SK-N-SH treated with all-trans-retinoic acid at 6 μM for 48 hours (cell line): ENCODE measurements at regions not wholly inside any gene's neighbourhood (a gene's known extent, or its start where the extent isn't known, plus 50 kb on each side); places are given as distances from the start of the nearest gene placed in this dataset.

Experiments
- ATAC-seq: fragments of 200-7000 bp; cut with Tn5 transposase; 3 replicates; pipeline ENCODE4 v1.9.1; 2020; ENCODE audit warnings: mild to moderate bottlenecking, moderate library complexity
- ARNTL ChIP-seq: fragments of 450-650 bp; formaldehyde crosslinking; IDR thresholded peaks from 2 replicates; pipeline ENCODE4 v1.5.0; 2020; ENCODE audit warnings: low read depth, mild to moderate bottlenecking, moderate library complexity, borderline replicate concordance
- BACH2 ChIP-seq: fragments of 250-450 bp; sonication (Bioruptor Pico); IDR thresholded peaks from 2 replicates; pipeline ENCODE4 v1.9.0; 2021; ENCODE audit warnings: mild to moderate bottlenecking, borderline replicate concordance
- CSDC2 ChIP-seq: fragments of 250-450 bp; sonication (Bioruptor Pico); IDR thresholded peaks from 2 replicates; pipeline ENCODE4 v1.5.0; 2020; ENCODE audit warnings: mild to moderate bottlenecking, moderate library complexity
- ESRRG ChIP-seq: fragments of 250-450 bp; sonication (Bioruptor Pico); IDR thresholded peaks from 2 replicates; pipeline ENCODE4 v1.6.1; 2021; ENCODE audit warnings: mild to moderate bottlenecking
- GLIS3 ChIP-seq: fragments of 250-450 bp; sonication (Bioruptor Pico); IDR thresholded peaks from 2 replicates; pipeline ENCODE4 v1.5.0; 2020; ENCODE audit warnings: mild to moderate bottlenecking, moderate library complexity
- ISL1 ChIP-seq: fragments of 250-450 bp; sonication (Bioruptor Pico); IDR thresholded peaks from 2 replicates; pipeline ENCODE4 v2.1.2; 2022; ENCODE audit warnings: mild to moderate bottlenecking, moderate library complexity
- OSR1 ChIP-seq: fragments of 250-450 bp; sonication (Bioruptor Pico); IDR thresholded peaks from 2 replicates; pipeline ENCODE4 v1.8.0; 2022; ENCODE audit warnings: moderate library complexity, mild to moderate bottlenecking, inconsistent platforms
- POU6F1 ChIP-seq: fragments of 250-450 bp; sonication (Bioruptor Pico); IDR thresholded peaks from 2 replicates; pipeline ENCODE4 v1.8.0; 2021; ENCODE audit warnings: low read depth, mild to moderate bottlenecking, moderate library complexity, borderline replicate concordance
- PPARA ChIP-seq: fragments of 250-450 bp; sonication (Bioruptor Pico); IDR thresholded peaks from 2 replicates; pipeline ENCODE4 v1.5.0; 2020; ENCODE audit warnings: mild to moderate bottlenecking, borderline replicate concordance
- RARB ChIP-seq: fragments of 250-450 bp; sonication (Bioruptor Pico); IDR thresholded peaks from 2 replicates; pipeline ENCODE4 v1.8.0; 2021; ENCODE audit warnings: mild to moderate bottlenecking, moderate library complexity
- SNAI2 ChIP-seq: fragments of 250-450 bp; sonication (Bioruptor Pico); IDR thresholded peaks from 2 replicates; pipeline ENCODE4 v1.5.0; 2020; ENCODE audit warnings: mild to moderate bottlenecking, moderate library complexity
- TCF4 ChIP-seq: fragments of 250-450 bp; sonication (Bioruptor Pico); IDR thresholded peaks from 2 replicates; pipeline ENCODE4 v1.8.0; 2021; ENCODE audit warnings: mild to moderate bottlenecking, moderate library complexity, borderline replicate concordance
- TOX ChIP-seq: fragments of 250-450 bp; sonication (Bioruptor Pico); IDR thresholded peaks from 2 replicates; pipeline ENCODE4 v1.8.0; 2021; ENCODE audit warnings: mild to moderate bottlenecking, moderate library complexity, borderline replicate concordance
- ZC3H10 ChIP-seq: fragments of 250-450 bp; sonication (Bioruptor Pico); IDR thresholded peaks from 2 replicates; pipeline ENCODE4 v1.5.1; 2021; ENCODE audit warnings: mild to moderate bottlenecking, moderate library complexity
- ZFP30 ChIP-seq: fragments of 450-650 bp; formaldehyde crosslinking; IDR thresholded peaks from 2 replicates; pipeline ENCODE4 v1.5.0; 2022; ENCODE audit warnings: mild to moderate bottlenecking, moderate library complexity
- ZNF565 ChIP-seq: fragments of 450-650 bp; formaldehyde crosslinking; conservative IDR thresholded peaks from 2 replicates; pipeline ENCODE4 v1.5.0; 2020; ENCODE audit warnings: low read depth, mild to moderate bottlenecking, moderate library complexity
- ZNF70 ChIP-seq: fragments of 450-650 bp; formaldehyde crosslinking; IDR thresholded peaks from 2 replicates; pipeline ENCODE4 v1.5.0; 2020; ENCODE audit warnings: mild to moderate bottlenecking, moderate library complexity
- ZNF8 ChIP-seq: fragments of 450-650 bp; formaldehyde crosslinking; IDR thresholded peaks from 2 replicates; pipeline ENCODE4 v1.5.0; 2020; ENCODE audit warnings: mild to moderate bottlenecking, moderate library complexity
- TF ChIP-seq, protein P1 (sequence below): fragments of 250-450 bp; sonication (Bioruptor Pico); IDR thresholded peaks from 2 replicates; pipeline ENCODE4 v1.8.0; 2020; ENCODE audit warnings: mild to moderate bottlenecking, moderate library complexity, borderline replicate concordance
- TF ChIP-seq, protein P2 (sequence below): fragments of 250-450 bp; sonication (Bioruptor Pico); IDR thresholded peaks from 2 replicates; pipeline ENCODE4 v1.5.1; 2021; ENCODE audit warnings: mild to moderate bottlenecking, moderate library complexity

GRCh38 chr10:28184810-28185209, 118.1 kb downstream of the MPP7 start:
- ATAC-seq: no peak
- no peak for TF ChIP-seq PPARA (CRISPR knock-in tag)
- no peak for TF ChIP-seq ZNF70 (CRISPR knock-in tag)
- TF ChIP-seq, protein P1, sequence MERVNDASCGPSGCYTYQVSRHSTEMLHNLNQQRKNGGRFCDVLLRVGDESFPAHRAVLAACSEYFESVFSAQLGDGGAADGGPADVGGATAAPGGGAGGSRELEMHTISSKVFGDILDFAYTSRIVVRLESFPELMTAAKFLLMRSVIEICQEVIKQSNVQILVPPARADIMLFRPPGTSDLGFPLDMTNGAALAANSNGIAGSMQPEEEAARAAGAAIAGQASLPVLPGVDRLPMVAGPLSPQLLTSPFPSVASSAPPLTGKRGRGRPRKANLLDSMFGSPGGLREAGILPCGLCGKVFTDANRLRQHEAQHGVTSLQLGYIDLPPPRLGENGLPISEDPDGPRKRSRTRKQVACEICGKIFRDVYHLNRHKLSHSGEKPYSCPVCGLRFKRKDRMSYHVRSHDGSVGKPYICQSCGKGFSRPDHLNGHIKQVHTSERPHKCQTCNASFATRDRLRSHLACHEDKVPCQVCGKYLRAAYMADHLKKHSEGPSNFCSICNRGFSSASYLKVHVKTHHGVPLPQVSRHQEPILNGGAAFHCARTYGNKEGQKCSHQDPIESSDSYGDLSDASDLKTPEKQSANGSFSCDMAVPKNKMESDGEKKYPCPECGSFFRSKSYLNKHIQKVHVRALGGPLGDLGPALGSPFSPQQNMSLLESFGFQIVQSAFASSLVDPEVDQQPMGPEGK: no peak
- TF ChIP-seq TCF4 (CRISPR knock-in tag): no peak
- TF ChIP-seq ZC3H10 (CRISPR knock-in tag): no peak
- no peak for TF ChIP-seq ESRRG
- no peak for TF ChIP-seq ZFP30 (CRISPR knock-in tag)
- no peak for TF ChIP-seq SNAI2
- no peak for TF ChIP-seq ISL1 (CRISPR knock-in tag)
- TF ChIP-seq RARB (CRISPR knock-in tag): no peak
- TF ChIP-seq TOX (CRISPR knock-in tag): no peak

DNA sequence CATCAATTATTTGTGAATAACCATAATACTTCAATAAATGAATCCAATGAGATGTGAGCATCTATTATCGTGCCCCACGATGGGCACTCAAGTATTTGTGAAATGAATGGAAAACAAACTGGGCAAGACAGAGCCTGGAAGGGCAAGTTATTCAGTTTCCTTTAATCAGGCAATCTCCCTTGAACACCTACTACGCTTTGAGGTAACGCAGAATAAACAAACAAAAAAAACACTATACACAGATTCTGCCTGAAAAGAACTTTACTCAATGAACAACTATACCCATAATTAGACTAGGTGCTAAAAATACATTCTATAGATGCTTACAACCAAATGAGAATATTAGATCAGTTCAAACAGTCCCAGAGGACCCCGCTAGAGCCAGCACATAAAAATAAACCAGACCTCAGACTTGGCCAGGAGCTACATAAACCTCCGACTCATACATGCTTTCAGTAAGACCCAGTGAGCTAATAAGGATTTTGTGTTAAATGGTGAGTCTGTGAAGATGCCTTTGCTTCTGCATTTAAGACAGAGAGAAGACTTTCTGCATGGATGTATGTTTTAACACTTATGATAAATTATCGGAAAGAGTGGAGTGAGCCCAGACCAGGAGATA, 121.3 kb downstream of the MPP7 start:
- TF ChIP-seq ZNF8 (no peak), GLIS3 (CRISPR knock-in tag) (no peak), SNAI2 (no peak), ARNTL (CRISPR knock-in tag) (no peak), PPARA (CRISPR knock-in tag) (no peak), ZC3H10 (CRISPR knock-in tag) (no peak)
- TF ChIP-seq, protein P2, sequence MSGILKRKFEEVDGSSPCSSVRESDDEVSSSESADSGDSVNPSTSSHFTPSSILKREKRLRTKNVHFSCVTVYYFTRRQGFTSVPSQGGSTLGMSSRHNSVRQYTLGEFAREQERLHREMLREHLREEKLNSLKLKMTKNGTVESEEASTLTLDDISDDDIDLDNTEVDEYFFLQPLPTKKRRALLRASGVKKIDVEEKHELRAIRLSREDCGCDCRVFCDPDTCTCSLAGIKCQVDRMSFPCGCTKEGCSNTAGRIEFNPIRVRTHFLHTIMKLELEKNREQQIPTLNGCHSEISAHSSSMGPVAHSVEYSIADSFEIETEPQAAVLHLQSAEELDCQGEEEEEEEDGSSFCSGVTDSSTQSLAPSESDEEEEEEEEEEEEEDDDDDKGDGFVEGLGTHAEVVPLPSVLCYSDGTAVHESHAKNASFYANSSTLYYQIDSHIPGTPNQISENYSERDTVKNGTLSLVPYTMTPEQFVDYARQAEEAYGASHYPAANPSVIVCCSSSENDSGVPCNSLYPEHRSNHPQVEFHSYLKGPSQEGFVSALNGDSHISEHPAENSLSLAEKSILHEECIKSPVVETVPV (CRISPR knock-in tag): no peak
- TF ChIP-seq, all 23 proteins: peak for 0
- no peak for ATAC-seq

DNA sequence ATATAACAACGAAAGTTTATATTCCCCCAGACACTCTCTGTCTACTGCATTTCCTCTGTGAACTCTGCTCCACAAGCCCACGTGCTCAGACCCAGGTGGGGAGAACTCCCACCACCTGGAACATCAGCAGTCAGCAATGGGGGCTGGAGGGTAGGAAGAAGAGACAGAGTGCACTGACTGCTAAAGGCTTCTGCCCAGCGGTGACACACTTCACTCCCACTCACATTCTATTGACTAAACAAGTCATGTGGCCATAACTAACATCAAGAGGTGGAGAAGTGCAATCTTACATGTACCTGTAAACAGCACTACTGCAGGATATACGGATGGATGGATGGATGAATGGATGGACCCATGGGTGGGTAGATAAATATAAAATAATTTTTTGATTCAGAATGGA, 122.2 kb downstream of the MPP7 start:
- TF ChIP-seq ZNF8: no peak

GRCh38 chr10:28179743-28180099, 123.1 kb downstream of the MPP7 start:
- TF ChIP-seq ZNF70 (CRISPR knock-in tag): no peak
- no peak for TF ChIP-seq RARB (CRISPR knock-in tag)
- TF ChIP-seq POU6F1: no peak
- no peak for TF ChIP-seq ZC3H10 (CRISPR knock-in tag)
- no peak for TF ChIP-seq PPARA (CRISPR knock-in tag)
- no peak for TF ChIP-seq ZFP30 (CRISPR knock-in tag)
- no peak for TF ChIP-seq CSDC2
- TF ChIP-seq TCF4 (CRISPR knock-in tag): no peak
- no peak for TF ChIP-seq OSR1 (CRISPR knock-in tag)
- no peak for TF ChIP-seq ESRRG
- no peak for TF ChIP-seq ZNF565
- TF ChIP-seq GLIS3 (CRISPR knock-in tag): no peak
- TF ChIP-seq, protein P2 (CRISPR knock-in tag): no peak
- no peak for TF ChIP-seq SNAI2
- no peak for TF ChIP-seq ARNTL (CRISPR knock-in tag)
- no peak for TF ChIP-seq BACH2 (CRISPR knock-in tag)
- no peak for TF ChIP-seq TOX (CRISPR knock-in tag)
- no peak for TF ChIP-seq ZNF8
- no peak for ATAC-seq

More for the DNA sequence above, 122.2 kb downstream of the MPP7 start:
- ATAC-seq: no peak
